ENCODE measurements at regions not wholly inside any gene's neighbourhood (a gene's known extent, or its start where the extent isn't known, plus 50 kb on each side); places are given as distances from the start of the nearest gene placed in this dataset.

DNA sequence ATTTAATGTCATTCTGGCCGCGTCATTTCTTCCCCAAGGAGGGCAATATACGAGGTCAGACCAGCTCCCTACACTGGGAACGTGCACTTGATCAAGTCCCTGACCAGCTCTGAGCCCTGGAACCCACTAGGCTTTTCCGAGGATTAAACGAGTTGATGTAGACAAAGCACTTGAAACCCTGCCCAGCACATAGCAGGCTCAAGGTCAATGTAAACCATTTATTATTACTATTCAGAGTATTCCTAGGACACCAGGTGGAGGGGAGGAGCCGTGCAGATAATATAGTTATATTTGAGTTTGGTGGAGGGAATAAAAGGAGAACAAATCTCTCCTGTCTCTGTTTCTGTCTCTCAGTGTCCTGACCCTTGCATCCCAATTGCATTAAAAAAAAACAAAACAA lies 174.1 kb upstream of the IGSF21 start:
- DNase-seq (ENCODE audit: low read depth): no peak

GRCh38 chr1:17933971-17934370 lies 173.6 kb upstream of the IGSF21 start:
- no peak for DNase-seq (ENCODE audit: low read depth)

DNA sequence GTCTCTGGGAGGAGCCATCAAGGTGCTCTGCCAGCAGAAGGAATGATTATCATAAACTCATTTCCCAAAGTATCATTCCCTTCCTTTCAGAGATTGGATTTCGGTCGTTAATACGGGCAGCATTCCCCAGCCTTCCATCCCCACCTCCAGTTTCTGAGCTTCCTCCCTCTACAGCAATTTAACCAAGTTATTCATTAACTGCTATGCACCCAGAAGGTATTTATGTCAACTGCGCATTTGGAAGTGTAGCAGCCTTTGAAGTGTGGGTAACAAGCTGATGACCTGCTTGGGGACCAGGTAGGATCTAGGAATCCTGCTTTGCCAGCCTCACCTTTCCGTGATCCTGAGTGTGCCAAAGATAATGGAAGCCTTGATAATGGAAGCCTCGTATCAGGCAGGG lies 172.4 kb upstream of the IGSF21 start:
- no peak for DNase-seq (ENCODE audit: low read depth)

DNA sequence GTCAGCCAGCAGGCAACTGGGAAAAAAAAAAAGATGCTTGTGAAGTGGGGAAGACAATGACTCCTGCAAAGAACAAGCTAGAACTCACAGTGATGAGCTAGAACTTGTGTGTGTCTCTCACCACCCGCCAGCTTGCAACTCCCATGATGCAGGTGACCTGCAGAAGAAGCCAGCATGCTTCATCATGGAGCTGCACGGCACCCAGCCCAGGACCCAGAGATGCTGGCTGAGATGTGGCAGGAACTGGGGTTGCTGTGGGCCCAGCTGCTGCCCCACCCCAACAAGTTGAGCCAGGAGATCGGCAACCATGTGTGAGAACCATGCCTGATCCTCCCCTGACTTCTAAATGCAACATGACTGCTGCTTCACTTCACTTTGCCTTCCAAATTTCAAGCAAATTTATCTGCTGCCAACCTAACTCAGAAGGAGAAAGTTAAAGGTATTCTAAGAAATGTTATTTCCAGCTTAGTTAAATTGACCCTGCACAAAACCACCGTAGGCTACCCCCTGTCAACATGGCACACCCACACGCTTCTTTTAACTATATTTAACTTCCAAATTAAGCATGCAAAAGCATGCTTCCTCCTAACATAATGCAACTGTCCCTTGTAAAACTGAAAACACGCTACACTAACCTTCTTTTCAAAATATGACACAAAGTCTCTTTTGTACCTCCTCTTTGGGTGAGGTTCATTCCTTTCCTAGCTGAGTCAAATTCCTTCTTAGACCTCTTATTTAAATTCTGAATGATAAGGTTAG lies 166.0 kb upstream of the IGSF21 start:
- DNase-seq (ENCODE audit: low read depth): no peak

- DNase-seq (ENCODE audit: low read depth): no peak
Observed at GRCh38 chr1:17943506-17943905, 164.1 kb upstream of the IGSF21 start.

GRCh38 chr1:17944646-17945045 lies 163.0 kb upstream of the IGSF21 start:
- DNase-seq (ENCODE audit: low read depth): no peak

DNA sequence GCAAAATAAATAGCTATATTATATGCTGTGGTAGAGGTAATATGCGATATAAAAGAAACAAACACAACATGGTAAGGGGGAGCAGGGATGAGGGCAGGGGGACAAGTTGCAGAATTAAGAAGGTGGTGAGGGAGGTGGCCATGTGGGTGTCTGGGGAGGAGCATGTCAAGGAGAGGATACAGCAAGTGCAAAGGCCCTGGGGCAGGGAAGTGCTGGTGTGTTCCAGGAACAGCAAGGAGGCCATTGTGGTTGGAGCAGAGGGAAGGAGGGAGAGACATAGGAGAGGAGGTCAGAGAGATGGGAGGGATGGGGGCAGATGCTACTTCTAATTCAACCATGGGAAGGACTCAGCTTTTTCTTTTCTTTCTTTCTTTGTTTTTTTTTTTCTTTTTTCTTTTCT lies 161.2 kb upstream of the IGSF21 start:
- DNase-seq (ENCODE audit: low read depth): no peak

- no peak for DNase-seq (ENCODE audit: low read depth)
Observed at GRCh38 chr1:17948594-17948993, 159.0 kb upstream of the IGSF21 start.

GRCh38 chr1:17949511-17949910 lies 158.1 kb upstream of the IGSF21 start:
- no peak for DNase-seq (ENCODE audit: low read depth)

DNA sequence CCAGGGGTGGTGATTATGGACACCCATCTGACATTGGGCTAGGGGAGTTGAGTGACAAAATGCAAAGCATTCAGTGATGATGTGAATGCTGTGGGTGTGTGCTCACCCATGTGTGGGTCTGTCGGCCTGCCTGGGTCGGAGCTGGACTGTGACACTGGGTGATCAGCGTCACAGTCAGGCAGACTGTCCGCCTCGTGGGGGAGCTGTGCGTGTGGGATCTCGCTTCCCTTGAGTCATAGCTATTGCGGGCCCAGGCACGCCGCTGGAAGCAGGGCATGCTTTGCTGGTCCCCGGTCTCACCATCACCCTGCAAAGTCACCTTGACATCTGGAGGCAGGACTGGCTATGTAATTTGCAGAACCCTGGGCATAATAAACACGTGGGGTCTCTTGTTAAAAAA lies 156.9 kb upstream of the IGSF21 start:
- DNase-seq (ENCODE audit: low read depth): no peak

- DNase-seq (ENCODE audit: low read depth): no peak
Observed at GRCh38 chr1:17952506-17952905, 155.1 kb upstream of the IGSF21 start.

GRCh38 chr1:17953921-17954320 lies 153.7 kb upstream of the IGSF21 start:
- no peak for DNase-seq (ENCODE audit: low read depth)

DNA sequence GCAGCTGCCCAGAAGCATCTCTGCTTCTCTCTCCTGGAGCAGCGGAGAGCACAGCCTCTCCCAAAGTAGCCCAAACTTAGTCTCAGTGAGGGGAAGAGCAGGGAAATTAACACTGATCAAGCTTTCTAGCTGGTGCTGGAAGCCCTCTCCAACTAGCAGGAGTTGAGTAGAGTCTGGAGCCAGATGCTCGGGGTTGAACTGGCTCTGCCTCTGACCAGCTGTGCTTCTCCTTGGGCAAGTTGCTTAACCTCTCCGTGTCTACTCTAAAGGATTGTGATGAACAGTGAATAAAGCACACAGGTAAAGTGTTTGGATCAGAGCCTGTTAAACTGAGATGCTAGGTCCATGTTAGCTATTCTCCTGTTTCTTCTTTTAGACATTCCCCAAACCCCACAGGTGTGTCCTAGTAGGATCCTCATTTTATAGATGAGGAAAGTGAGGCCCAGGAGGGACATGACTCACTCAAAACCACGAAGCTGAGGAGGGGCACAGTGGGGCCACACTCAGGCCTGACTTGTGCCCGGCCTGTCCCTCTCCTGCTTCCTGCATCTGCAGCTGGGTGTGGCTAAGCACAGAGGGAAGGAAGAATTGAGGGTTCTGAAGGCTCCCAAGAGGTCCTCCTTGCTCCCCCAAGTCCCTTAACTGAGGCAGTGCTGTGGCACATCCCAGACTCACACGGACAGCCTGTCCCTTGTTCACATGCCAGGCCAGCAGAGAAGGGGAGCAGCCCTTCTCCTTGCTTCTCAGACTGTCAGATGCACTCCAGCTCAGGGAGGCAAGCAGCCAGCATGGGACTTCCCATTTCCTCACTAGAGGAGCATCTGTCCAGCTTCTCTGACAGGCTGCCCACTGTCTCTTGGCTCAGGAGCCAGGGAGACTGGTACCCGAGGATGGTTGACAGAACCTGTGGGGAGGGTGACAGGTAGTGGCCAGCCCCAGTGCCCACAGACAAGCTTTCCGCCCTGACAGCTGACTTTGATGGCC lies 152.0 kb upstream of the IGSF21 start:
- DNase-seq (ENCODE audit: low read depth): no peak

- no peak for DNase-seq (ENCODE audit: low read depth)
Observed at GRCh38 chr1:17957588-17958267, 149.9 kb upstream of the IGSF21 start.

DNA sequence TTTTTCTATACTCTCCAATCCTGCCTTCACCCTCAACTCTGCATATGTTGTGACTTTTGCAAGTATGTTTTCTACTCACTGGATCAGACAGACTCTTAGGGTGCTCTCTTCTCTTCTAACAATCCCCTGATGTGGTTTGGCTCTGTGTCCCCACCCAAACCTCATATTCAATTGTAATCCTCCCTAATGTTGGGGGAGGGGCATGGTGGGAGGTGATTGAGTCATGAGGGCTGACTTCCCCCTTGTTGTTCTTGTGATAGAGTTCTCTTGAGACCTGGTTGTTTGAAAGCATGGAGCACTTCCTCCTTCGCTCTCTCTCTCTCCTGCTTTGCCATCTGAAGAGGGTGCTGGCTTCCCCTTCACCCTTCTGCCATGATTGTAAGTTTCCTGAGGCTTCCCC lies 148.9 kb upstream of the IGSF21 start:
- no peak for DNase-seq (ENCODE audit: low read depth)

DNA sequence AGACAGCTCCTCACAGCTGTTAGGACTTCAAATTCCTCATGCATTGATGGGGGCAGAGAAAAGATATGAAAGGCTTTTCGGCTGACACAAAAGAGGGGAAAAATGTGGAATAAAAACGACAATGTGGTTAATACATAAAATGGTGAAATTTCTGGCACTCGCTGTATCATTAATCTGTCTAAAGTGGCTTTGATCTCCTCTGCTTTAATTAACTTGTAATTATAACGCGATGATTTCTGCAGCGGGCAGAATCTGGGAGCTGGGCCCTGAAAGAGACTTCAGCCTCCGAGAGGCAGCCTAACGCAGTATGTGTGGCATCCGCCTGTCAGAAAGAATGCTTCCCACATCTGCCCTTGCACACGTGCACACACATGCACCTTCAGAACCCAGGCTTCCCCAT lies 144.1 kb upstream of the IGSF21 start:
- DNase-seq (ENCODE audit: low read depth): no peak

GRCh38 chr1:17965515-17966100 lies 142.0 kb upstream of the IGSF21 start:
- no peak for DNase-seq (ENCODE audit: low read depth)

DNA sequence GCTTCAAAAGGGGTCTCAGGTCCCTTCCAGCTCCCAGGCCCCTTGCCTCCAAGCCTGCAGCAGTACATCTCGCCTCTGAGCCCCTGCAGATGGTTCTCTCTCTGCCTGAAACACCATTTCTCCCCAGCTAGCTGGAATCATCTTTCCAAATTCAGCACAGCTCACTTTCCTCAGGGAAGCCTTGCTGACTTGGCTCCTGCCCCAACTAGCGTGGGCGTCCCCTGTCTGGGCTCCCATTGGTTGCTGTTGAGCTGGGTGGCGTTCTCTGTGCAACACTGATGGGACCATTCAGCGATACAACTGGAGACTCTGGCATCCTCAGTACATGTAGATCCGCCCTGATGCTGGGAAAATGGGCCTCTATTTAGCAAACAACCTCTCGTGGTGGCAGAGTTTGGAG lies 141.3 kb upstream of the IGSF21 start:
- DNase-seq (ENCODE audit: low read depth): no peak

GRCh38 chr1:17967623-17968255 lies 139.9 kb upstream of the IGSF21 start:
- DNase-seq (ENCODE audit: low read depth): no peak

DNA sequence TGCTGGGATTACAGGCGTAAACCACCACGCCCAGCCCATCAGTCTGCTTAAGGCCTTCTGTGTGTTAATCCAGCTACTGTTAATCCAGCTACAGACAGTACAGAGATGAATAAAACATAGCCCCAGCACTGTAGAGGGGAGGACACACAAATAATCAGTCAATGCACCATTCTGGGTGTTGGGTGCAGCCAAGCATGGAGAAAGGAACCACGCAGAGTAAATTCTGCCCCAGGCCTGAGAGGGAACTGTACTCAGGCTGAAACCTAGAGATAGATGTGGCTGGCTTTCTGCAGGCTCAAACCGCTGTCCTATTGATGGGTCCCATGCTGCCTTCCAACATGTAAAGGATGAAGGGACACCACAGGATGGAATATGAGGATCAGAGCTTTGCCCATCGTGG lies 136.8 kb upstream of the IGSF21 start:
- no peak for DNase-seq (ENCODE audit: low read depth)

DNA sequence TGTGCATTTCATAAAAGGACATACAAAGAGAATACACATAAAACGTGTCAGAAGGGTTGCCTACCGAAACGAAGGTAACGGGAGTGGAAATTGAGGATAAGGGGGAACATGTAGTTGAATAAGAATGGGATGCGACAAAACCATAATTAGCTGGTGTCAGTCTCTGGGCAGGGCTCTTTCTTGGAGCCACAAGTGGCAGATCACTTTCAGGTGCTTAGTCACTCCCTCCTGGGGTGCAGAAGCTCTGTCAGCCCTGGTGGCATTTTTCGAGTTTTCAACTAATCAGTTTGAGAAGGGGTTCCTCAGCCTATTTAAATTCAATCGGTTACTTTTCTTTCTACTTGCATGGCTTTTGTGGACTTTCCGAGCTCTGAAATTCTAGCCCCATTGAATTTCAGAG lies 133.9 kb upstream of the IGSF21 start:
- DNase-seq (ENCODE audit: low read depth): no peak

DNA sequence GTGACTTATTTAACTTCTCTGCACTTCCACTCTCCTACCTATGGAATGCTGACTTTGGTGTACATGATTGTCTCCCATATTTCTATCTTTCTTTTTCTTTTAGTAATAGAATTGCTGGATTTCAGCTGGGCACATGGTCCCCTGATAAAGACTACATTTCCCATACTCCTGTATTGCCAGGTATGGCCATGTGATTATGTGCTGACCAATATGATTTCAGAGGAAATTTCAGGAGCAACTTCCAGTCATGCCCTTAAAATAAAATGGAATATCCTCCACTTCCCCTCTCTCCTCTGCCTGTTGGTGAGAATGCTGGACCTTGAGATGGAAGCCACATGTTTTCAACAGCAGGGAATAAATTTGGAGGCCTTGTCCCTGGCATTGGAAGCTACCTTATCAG lies 130.7 kb upstream of the IGSF21 start:
- DNase-seq (ENCODE audit: low read depth): no peak

Data from HS-27A (cell line).